A673 (cell line): ENCODE measurements at regions not wholly inside any gene's neighbourhood (a gene's known extent, or its start where the extent isn't known, plus 50 kb on each side); places are given as distances from the start of the nearest gene placed in this dataset.

Source experiments
- EZH2 ChIP-seq: fragments of 200-600 bp; sonication (generic); IDR thresholded peaks from 2 replicates; pipeline ENCODE4 v1.6.1; 2017; ENCODE audit warnings: borderline replicate concordance, low read depth, mild to moderate bottlenecking, mixed read lengths, antibody characterized with exemption, low read length; ENCODE audit not compliant: poor library complexity, severe bottlenecking
- TF ChIP-seq, protein P1 (sequence below): fragments of 300-800, 200-600 bp; sonication (generic); conservative IDR thresholded peaks from 2 replicates; pipeline ENCODE4 v1.5.1; 2017; ENCODE audit warnings: low read depth, mild to moderate bottlenecking, antibody characterized with exemption, low read length, moderate library complexity, mixed read lengths

DNA sequence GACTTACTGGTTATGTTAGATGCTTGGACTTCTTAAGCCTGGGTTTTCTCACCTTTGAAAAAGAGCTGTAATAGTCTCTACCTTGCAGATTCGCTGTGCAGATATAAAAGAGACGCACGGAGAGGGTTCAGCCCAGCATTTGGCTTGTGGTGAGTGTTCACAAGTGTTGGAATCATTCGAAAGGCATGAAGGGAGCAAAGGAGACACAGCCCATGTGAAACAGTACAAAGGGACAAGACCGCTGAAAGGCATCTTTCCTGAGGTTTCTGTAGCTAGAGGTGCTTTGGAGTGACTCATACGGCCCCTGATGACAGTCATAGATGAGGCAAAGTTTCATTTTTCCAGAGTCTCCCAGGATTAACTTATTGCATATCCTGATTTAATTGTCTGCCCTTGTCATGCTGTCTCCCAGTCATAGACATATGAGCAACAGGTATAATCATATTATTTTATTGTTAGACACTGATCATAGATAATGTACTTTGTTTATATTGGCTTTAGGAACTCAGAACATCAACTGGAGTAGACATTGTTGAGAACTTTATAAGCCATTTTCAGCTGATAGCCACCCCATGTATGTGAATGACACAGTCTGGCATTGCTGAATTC is 171.1 kb downstream of the ADRA2A start:
- TF ChIP-seq, protein P1, sequence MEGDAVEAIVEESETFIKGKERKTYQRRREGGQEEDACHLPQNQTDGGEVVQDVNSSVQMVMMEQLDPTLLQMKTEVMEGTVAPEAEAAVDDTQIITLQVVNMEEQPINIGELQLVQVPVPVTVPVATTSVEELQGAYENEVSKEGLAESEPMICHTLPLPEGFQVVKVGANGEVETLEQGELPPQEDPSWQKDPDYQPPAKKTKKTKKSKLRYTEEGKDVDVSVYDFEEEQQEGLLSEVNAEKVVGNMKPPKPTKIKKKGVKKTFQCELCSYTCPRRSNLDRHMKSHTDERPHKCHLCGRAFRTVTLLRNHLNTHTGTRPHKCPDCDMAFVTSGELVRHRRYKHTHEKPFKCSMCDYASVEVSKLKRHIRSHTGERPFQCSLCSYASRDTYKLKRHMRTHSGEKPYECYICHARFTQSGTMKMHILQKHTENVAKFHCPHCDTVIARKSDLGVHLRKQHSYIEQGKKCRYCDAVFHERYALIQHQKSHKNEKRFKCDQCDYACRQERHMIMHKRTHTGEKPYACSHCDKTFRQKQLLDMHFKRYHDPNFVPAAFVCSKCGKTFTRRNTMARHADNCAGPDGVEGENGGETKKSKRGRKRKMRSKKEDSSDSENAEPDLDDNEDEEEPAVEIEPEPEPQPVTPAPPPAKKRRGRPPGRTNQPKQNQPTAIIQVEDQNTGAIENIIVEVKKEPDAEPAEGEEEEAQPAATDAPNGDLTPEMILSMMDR: no peak
- no peak for TF ChIP-seq EZH2
